HEK293 (cell line): ENCODE measurements at regions not wholly inside any gene's neighbourhood (a gene's known extent, or its start where the extent isn't known, plus 50 kb on each side); places are given as distances from the start of the nearest gene placed in this dataset.

Experiments
- CTCF ChIA-PET: fragments of 350-600 bp; formaldehyde crosslinking; extraction: SDS; loops from one replicate; lab custom pipeline; 2021; ENCODE audit warnings: antibody characterized with exemption; lab: Yijun Ruan, JAX
- POLR2A ChIA-PET: fragments of 300-600 bp; formaldehyde crosslinking; extraction: SDS; loops from one replicate; lab custom pipeline; 2020; ENCODE audit warnings: antibody characterized with exemption, inconsistent platforms; lab: Yijun Ruan, JAX
- H3K27ac ChIP-seq: fragments of 200-500 bp; sonication (Bioruptor generic); 2 replicates; pipeline ENCODE4 v1.5.1; 2014; ENCODE audit warnings: low read depth, low read length, control low read depth, inconsistent platforms; ENCODE audit errors: extremely low read depth
- H3K36me3 ChIP-seq, 2 experiments: fragments of 200-500 bp in 1 of 2; sonication (Bioruptor generic) in 1 of 2; 1 replicate in 1 of 2; 2 replicates in 1 of 2; pipeline ENCODE4 v1.5.1; 2014 to 2017; ENCODE audit warnings: inconsistent platforms in 2 of 2, low read length in 2 of 2; ENCODE audit not compliant: control insufficient read depth in 2 of 2, insufficient read depth in 1 of 2
- H3K4me1 ChIP-seq: fragments of 200-500 bp; sonication (Bioruptor generic); 2 replicates; pipeline ENCODE4 v1.5.1; 2014; ENCODE audit warnings: mild to moderate bottlenecking, low read length, inconsistent platforms; ENCODE audit not compliant: control insufficient read depth, insufficient read depth
- H3K4me3 ChIP-seq: 2 replicates; pipeline ENCODE4 v1.5.1; 2011; ENCODE audit warnings: low read depth, mild to moderate bottlenecking, control low read depth, low read length, moderate library complexity
- H3K9me3 ChIP-seq: fragments of 200-500 bp; sonication (Bioruptor generic); 2 replicates; pipeline ENCODE4 v1.5.1; 2014; ENCODE audit warnings: low read depth, low read length, inconsistent platforms; ENCODE audit not compliant: control insufficient read depth, insufficient read depth
- GLIS1 ChIP-seq: fragments of 450-650 bp; formaldehyde crosslinking; IDR thresholded peaks from 2 replicates; pipeline ENCODE4 v1.5.1; 2016; ENCODE audit warnings: missing biosample characterization, missing genetic modification characterization
- KLF7 ChIP-seq: fragments of 450-650 bp; formaldehyde crosslinking; IDR thresholded peaks from 2 replicates; pipeline ENCODE4 v1.5.1; 2016; ENCODE audit warnings: missing biosample characterization, missing genetic modification characterization, borderline replicate concordance
- KLF8 ChIP-seq: fragments of 450-650 bp; formaldehyde crosslinking; IDR thresholded peaks from 2 replicates; pipeline ENCODE4 v1.5.1; 2016; ENCODE audit warnings: missing biosample characterization, missing genetic modification characterization
- SCRT2 ChIP-seq: fragments of 450-650 bp; formaldehyde crosslinking; IDR thresholded peaks from 2 replicates; pipeline ENCODE4 v1.5.1; 2016; ENCODE audit warnings: missing biosample characterization, missing genetic modification characterization
- TSHZ1 ChIP-seq: fragments of 450-650 bp; formaldehyde crosslinking; IDR thresholded peaks from 2 replicates; pipeline ENCODE4 v1.5.1; 2016; ENCODE audit warnings: missing biosample characterization, missing genetic modification characterization, borderline replicate concordance
- ZBTB1 ChIP-seq: fragments of 450-650 bp; formaldehyde crosslinking; IDR thresholded peaks from 2 replicates; pipeline ENCODE4 v1.5.1; 2016; ENCODE audit warnings: missing biosample characterization, missing genetic modification characterization
- ZEB2 ChIP-seq: fragments of 450-650 bp; formaldehyde crosslinking; IDR thresholded peaks from 2 replicates; pipeline ENCODE4 v1.5.1; 2016; ENCODE audit warnings: missing biosample characterization, missing genetic modification characterization
- ZIC2 ChIP-seq: fragments of 450-650 bp; formaldehyde crosslinking; IDR thresholded peaks from 2 replicates; pipeline ENCODE4 v1.5.1; 2016; ENCODE audit warnings: missing biosample characterization, missing genetic modification characterization
- ZNF138 ChIP-seq: fragments of 450-650 bp; formaldehyde crosslinking; IDR thresholded peaks from 2 replicates; pipeline ENCODE4 v1.5.1; 2016; ENCODE audit warnings: missing biosample characterization, missing genetic modification characterization, borderline replicate concordance
- ZNF324 ChIP-seq: fragments of 450-650 bp; formaldehyde crosslinking; IDR thresholded peaks from 2 replicates; pipeline ENCODE4 v1.5.1; 2016; ENCODE audit warnings: missing biosample characterization, missing genetic modification characterization
- ZNF366 ChIP-seq: fragments of 450-650 bp; formaldehyde crosslinking; conservative IDR thresholded peaks from 2 replicates; pipeline ENCODE4 v1.5.1; 2016; ENCODE audit warnings: missing biosample characterization, missing genetic modification characterization
- ZNF792 ChIP-seq: fragments of 450-650 bp; formaldehyde crosslinking; IDR thresholded peaks from 2 replicates; pipeline ENCODE4 v1.5.1; 2016; ENCODE audit warnings: missing biosample characterization, missing genetic modification characterization
- ZSCAN30 ChIP-seq: fragments of 450-650 bp; IDR thresholded peaks from 2 replicates; pipeline ENCODE4 v1.5.1; 2018; ENCODE audit warnings: missing biosample characterization, mild to moderate bottlenecking, missing genetic modification characterization, moderate library complexity
- TF ChIP-seq, protein P1 (sequence below): fragments of 450-650 bp; formaldehyde crosslinking; IDR thresholded peaks from 2 replicates; pipeline ENCODE4 v1.5.1; 2016; ENCODE audit warnings: missing biosample characterization, missing genetic modification characterization
- TF ChIP-seq, protein P2 (sequence below): fragments of 450-650 bp; formaldehyde crosslinking; IDR thresholded peaks from 2 replicates; pipeline ENCODE4 v1.5.1; 2016; ENCODE audit warnings: missing biosample characterization, missing genetic modification characterization
- TF ChIP-seq, protein P3 (sequence below): fragments of 450-650 bp; formaldehyde crosslinking; IDR thresholded peaks from 2 replicates; pipeline ENCODE4 v1.5.1; 2016; ENCODE audit warnings: missing biosample characterization, missing genetic modification characterization
- TF ChIP-seq, protein P4 (sequence below): fragments of 450-650 bp; formaldehyde crosslinking; IDR thresholded peaks from 2 replicates; pipeline ENCODE4 v1.5.1; 2016; ENCODE audit warnings: missing biosample characterization, missing genetic modification characterization

GRCh38 chr5:99239826-99240360 is 311.1 kb upstream of the CHD1 start:
- POLR2A ChIA-PET, result no interaction called here
- CTCF ChIA-PET, result no interaction called here

More at GRCh38 chr5:99239826-99240360, 311.1 kb upstream of the CHD1 start:
- H3K36me3 ChIP-seq, result no peaks in the 10 kb centered on the region
- H3K9me3 ChIP-seq, result no peaks in the 10 kb centered on the region
- H3K27ac ChIP-seq, result no peak overlapping the region
- TF ChIP-seq, protein P1, sequence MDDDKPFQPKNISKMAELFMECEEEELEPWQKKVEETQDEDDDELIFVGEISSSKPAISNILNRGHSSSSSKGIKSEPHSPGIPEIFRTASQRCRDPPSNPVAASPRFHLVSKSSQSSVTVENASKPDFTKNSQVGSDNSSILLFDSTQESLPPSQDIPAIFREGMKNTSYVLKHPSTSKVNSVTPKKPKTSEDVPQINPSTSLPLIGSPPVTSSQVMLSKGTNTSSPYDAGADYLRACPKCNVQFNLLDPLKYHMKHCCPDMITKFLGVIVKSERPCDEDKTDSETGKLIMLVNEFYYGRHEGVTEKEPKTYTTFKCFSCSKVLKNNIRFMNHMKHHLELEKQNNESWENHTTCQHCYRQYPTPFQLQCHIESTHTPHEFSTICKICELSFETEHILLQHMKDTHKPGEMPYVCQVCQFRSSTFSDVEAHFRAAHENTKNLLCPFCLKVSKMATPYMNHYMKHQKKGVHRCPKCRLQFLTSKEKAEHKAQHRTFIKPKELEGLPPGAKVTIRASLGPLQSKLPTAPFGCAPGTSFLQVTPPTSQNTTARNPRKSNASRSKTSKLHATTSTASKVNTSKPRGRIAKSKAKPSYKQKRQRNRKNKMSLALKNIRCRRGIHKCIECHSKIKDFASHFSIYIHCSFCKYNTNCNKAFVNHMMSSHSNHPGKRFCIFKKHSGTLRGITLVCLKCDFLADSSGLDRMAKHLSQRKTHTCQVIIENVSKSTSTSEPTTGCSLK (tag by site-specific recombination), result no peak
- TF ChIP-seq ZNF324 (tag by site-specific recombination) (no peak), KLF7 (no peak), ZNF138 (tag by site-specific recombination) (no peak), ZNF366 (no peak), ZIC2 (tag by site-specific recombination) (no peak), ZNF792 (tag by site-specific recombination) (no peak), SCRT2 (tag by site-specific recombination) (no peak), ZBTB1 (no peak), TSHZ1 (tag by site-specific recombination) (no peak), ZSCAN30 (tag by site-specific recombination) (no peak), KLF8 (tag by site-specific recombination) (no peak), GLIS1 (no peak), ZEB2 (no peak)
- TF ChIP-seq, protein P2, sequence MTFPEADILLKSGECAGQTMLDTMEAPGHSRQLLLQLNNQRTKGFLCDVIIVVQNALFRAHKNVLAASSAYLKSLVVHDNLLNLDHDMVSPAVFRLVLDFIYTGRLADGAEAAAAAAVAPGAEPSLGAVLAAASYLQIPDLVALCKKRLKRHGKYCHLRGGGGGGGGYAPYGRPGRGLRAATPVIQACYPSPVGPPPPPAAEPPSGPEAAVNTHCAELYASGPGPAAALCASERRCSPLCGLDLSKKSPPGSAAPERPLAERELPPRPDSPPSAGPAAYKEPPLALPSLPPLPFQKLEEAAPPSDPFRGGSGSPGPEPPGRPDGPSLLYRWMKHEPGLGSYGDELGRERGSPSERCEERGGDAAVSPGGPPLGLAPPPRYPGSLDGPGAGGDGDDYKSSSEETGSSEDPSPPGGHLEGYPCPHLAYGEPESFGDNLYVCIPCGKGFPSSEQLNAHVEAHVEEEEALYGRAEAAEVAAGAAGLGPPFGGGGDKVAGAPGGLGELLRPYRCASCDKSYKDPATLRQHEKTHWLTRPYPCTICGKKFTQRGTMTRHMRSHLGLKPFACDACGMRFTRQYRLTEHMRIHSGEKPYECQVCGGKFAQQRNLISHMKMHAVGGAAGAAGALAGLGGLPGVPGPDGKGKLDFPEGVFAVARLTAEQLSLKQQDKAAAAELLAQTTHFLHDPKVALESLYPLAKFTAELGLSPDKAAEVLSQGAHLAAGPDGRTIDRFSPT (tag by site-specific recombination), result no peak
- TF ChIP-seq, protein P3, sequence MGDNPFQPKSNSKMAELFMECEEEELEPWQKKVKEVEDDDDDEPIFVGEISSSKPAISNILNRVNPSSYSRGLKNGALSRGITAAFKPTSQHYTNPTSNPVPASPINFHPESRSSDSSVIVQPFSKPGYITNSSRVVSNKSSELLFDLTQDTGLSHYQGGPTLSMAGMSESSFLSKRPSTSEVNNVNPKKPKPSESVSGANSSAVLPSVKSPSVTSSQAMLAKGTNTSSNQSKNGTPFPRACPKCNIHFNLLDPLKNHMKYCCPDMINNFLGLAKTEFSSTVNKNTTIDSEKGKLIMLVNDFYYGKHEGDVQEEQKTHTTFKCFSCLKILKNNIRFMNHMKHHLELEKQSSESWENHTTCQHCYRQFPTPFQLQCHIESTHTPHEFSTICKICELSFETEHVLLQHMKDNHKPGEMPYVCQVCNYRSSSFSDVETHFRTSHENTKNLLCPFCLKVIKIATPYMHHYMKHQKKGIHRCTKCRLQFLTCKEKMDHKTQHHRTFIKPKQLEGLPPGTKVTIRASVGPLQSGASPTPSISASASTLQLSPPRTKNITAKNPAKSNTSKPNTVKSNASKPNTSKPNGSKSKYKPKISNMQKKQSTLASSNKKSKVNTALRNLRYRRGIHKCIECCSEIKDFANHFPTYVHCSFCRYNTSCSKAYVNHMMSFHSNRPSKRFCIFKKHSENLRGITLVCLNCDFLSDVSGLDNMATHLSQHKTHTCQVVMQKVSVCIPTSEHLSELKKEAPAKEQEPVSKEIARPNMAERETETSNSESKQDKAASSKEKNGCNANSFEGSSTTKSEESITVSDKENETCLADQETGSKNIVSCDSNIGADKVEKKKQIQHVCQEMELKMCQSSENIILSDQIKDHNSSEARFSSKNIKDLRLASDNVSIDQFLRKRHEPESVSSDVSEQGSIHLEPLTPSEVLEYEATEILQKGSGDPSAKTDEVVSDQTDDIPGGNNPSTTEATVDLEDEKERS, result no peak
- TF ChIP-seq, protein P4, sequence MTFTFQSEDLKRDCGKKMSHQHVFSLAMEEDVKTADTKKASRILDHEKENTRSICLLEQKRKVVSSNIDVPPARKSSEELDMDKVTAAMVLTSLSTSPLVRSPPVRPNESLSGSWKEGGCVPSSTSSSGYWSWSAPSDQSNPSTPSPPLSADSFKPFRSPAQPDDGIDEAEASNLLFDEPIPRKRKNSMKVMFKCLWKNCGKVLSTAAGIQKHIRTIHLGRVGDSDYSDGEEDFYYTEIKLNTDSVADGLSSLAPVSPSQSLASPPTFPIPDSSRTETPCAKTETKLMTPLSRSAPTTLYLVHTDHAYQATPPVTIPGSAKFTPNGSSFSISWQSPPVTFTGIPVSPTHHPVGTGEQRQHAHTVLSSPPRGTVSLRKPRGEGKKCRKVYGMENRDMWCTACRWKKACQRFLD (tag by site-specific recombination), result no peak
- no peaks in the 10 kb centered on the region for H3K4me1 ChIP-seq
- no peak overlapping the region for H3K4me3 ChIP-seq
